ENCODE measurements at regions not wholly inside any gene's neighbourhood (a gene's known extent, or its start where the extent isn't known, plus 50 kb on each side); places are given as distances from the start of the nearest gene placed in this dataset.

GRCh38 chr12:66838366-66838765 lies 159.5 kb upstream of the GRIP1 start:
- H3K36me3 Mint-ChIP-seq (ENCODE audit: insufficient read depth) = no peaks in the 10 kb centered on the region
- TF ChIP-seq CTCF (IDR thresholded peaks at IDR 0.05; ENCODE audit: unreplicated experiment) = no peak
- no peak for DNase-seq (ENCODE audit: low spot score, unreplicated experiment)
- no peaks in the 10 kb centered on the region for H3K27me3 Mint-ChIP-seq
- H3K4me1 Mint-ChIP-seq (ENCODE audit: low read depth) = no peaks in the 10 kb centered on the region
- H3K9me3 Mint-ChIP-seq (ENCODE audit: low read depth) = peaks cover 2% of the 10 kb centered on the region
- H3K27ac Mint-ChIP-seq = no peak overlapping the region
- no peak overlapping the region for H3K4me3 Mint-ChIP-seq (ENCODE audit: low read depth)

DNA sequence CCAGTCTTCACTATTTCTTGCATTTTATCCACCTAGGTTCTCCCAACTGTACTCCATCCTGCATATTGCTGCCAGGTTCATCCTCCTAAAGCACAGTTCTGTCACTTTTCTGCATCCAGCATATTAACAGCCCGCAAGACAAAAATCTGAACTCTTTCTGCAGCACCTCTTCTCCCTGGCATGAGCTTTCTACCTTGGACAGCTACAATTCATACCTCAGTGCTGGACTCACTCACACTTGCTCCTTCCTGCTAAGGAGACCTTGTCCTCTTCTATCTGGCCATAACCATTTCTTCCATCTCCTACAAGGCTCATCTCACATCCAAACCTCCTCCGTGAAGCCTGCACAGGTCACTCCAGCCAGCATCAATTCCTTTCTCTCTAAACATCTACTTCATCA lies 170.1 kb upstream of the GRIP1 start:
- TF ChIP-seq CTCF (IDR thresholded peaks at IDR 0.05; ENCODE audit: unreplicated experiment) = no peak
- Mint-ChIP-seq H3K27ac (no peak overlapping the region), H3K4me1 (ENCODE audit: low read depth) (no peaks in the 10 kb centered on the region), H3K9me3 (ENCODE audit: low read depth) (peaks cover 7% of the 10 kb centered on the region), H3K36me3 (ENCODE audit: insufficient read depth) (no peaks in the 10 kb centered on the region), H3K4me3 (ENCODE audit: low read depth) (no peak overlapping the region), H3K27me3 (no peaks in the 10 kb centered on the region)
- no peak for DNase-seq (ENCODE audit: low spot score, unreplicated experiment)

DNA sequence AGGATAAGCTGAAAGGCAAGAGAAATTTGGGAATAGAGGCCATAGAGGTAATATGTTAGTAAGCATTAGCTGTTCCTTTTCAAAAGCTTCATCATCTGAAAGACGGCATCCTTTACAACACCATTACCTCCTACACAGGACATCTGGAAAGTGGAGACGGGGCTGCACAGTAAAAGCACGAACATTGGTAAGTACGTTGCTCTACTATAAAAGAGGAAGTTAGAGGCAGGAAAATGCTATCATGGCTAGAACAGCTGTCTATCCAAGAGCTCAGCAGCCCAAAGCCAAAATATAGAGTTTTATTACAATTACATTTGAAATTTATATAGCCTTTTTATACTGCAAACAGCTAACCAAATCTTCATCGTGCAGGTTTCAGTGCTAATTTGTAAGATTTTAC lies 172.3 kb upstream of the GRIP1 start:
- no peak overlapping the region for H3K4me3 Mint-ChIP-seq (ENCODE audit: low read depth)
- DNase-seq (ENCODE audit: low spot score, unreplicated experiment) = no peak
- H3K27ac Mint-ChIP-seq = no peak overlapping the region
- no peak for TF ChIP-seq CTCF (IDR thresholded peaks at IDR 0.05; ENCODE audit: unreplicated experiment)
- H3K36me3 Mint-ChIP-seq (ENCODE audit: insufficient read depth) = no peaks in the 10 kb centered on the region
- no peaks in the 10 kb centered on the region for H3K4me1 Mint-ChIP-seq (ENCODE audit: low read depth)
- H3K27me3 Mint-ChIP-seq = no peaks in the 10 kb centered on the region
- H3K9me3 Mint-ChIP-seq (ENCODE audit: low read depth) = no peaks in the 10 kb centered on the region

DNA sequence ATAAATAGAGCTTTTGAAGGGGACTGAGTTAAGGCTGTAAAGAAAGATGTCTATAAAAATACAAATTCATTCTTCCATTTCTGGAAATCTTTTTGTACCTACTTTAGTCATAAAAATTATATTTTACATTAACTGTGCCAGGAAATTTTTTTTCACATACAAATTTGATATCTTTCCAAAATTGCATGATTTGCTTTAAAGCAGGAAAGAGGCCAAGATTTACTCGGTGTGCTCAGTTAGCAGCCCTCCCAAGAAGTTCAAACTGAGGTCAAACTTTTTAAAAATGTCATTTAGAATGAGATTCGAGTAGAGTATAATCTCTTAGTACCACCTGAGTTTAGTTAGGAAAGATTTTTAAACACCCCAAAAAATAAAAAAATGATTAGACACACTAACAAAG lies 173.2 kb upstream of the GRIP1 start:
- H3K4me1 Mint-ChIP-seq (ENCODE audit: low read depth) = no peaks in the 10 kb centered on the region
- no peak for DNase-seq (ENCODE audit: low spot score, unreplicated experiment)
- no peaks in the 10 kb centered on the region for H3K27me3 Mint-ChIP-seq
- no peaks in the 10 kb centered on the region for H3K9me3 Mint-ChIP-seq (ENCODE audit: low read depth)
- no peak overlapping the region for H3K4me3 Mint-ChIP-seq (ENCODE audit: low read depth)
- H3K36me3 Mint-ChIP-seq (ENCODE audit: insufficient read depth) = no peaks in the 10 kb centered on the region
- no peak for TF ChIP-seq CTCF (IDR thresholded peaks at IDR 0.05; ENCODE audit: unreplicated experiment)
- H3K27ac Mint-ChIP-seq = no peak overlapping the region

DNA sequence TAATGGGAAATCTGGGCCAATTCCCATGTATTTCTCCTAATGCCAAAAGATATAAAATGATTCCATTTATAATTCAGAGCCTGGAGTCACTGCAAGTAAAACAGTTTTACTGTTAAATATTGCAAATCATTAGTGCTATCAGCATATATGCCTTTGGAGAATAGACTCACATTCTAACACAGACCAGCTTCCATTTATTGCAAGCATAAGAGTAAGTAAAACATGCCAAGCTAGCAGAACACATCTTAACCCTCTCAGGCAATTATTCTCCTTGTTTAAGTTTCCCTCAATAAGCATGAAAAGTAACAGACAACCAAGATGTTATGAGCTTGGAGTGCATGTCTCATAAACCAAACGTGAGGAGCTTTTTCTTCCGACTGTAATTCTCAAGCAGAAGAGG lies 173.9 kb upstream of the GRIP1 start:
- no peak overlapping the region for H3K27ac Mint-ChIP-seq
- no peaks in the 10 kb centered on the region for H3K9me3 Mint-ChIP-seq (ENCODE audit: low read depth)
- no peaks in the 10 kb centered on the region for H3K27me3 Mint-ChIP-seq
- H3K4me1 Mint-ChIP-seq (ENCODE audit: low read depth) = no peaks in the 10 kb centered on the region
- no peaks in the 10 kb centered on the region for H3K36me3 Mint-ChIP-seq (ENCODE audit: insufficient read depth)
- DNase-seq (ENCODE audit: low spot score, unreplicated experiment) = no peak
- no peak for TF ChIP-seq CTCF (IDR thresholded peaks at IDR 0.05; ENCODE audit: unreplicated experiment)
- no peak overlapping the region for H3K4me3 Mint-ChIP-seq (ENCODE audit: low read depth)
